PC-9 (cell line): ENCODE measurements at regions not wholly inside any gene's neighbourhood (a gene's known extent, or its start where the extent isn't known, plus 50 kb on each side); places are given as distances from the start of the nearest gene placed in this dataset.

ENCODE experiments used
- BruUV-seq: library from RNA; stranded (reverse); fragments of 400-500 nt; replicated peaks from 2 replicates; lab custom pipeline; 2021; lab: Mats Ljungman, UMichigan
- CTCF ChIA-PET: fragments of 300-600 bp; sonication (Branson Sonifier 250); formaldehyde crosslinking; loops from one replicate; lab custom pipeline; 2022; ENCODE audit warnings: antibody characterized with exemption; lab: Charles Lee
- POLR2A ChIA-PET: fragments of 300-600 bp; sonication (Branson Sonifier 250); formaldehyde crosslinking; loops from one replicate; lab custom pipeline; 2022; ENCODE audit warnings: antibody characterized with exemption; ENCODE audit not compliant: unreplicated experiment; lab: Charles Lee
- DNase-seq, 2 experiments: peaks; one replicate each; pipeline versions ENCODE4 v3.0.0 to v3.0.0-alpha.2; 2015 to 2022; ENCODE audit warnings: mixed read lengths in 1 of 2
- H2AFZ ChIP-seq: fragments of 200-600 bp; sonication (generic); 2 replicates; pipeline ENCODE4 v1.8.1; 2017; ENCODE audit warnings: antibody characterized with exemption
- H3F3A ChIP-seq: fragments of 200-600 bp; sonication (generic); 2 replicates; pipeline ENCODE4 v1.8.1; 2017; ENCODE audit warnings: antibody characterized with exemption, mild to moderate bottlenecking, low read depth; ENCODE audit not compliant: insufficient read depth
- H3K27ac ChIP-seq: fragments of 200-600 bp; sonication (generic); 2 replicates; pipeline ENCODE4 v1.6.1; 2016; ENCODE audit warnings: mixed run types
- H3K27me3 ChIP-seq: fragments of 200-600 bp; sonication (generic); 2 replicates; pipeline ENCODE4 v1.6.1; 2016; ENCODE audit warnings: low read depth, mixed run types; ENCODE audit not compliant: insufficient read depth
- H3K36me3 ChIP-seq: fragments of 200-600 bp; sonication (generic); 2 replicates; pipeline ENCODE4 v1.6.1; 2016; ENCODE audit warnings: low read depth, mixed run types
- H3K4me1 ChIP-seq: fragments of 200-600 bp; sonication (generic); replicated peaks from 2 replicates; pipeline ENCODE4 v1.6.1; 2016; ENCODE audit warnings: mixed run types; ENCODE audit not compliant: insufficient read depth
- H3K4me2 ChIP-seq: fragments of 200-600 bp; sonication (generic); 2 replicates; pipeline ENCODE4 v1.6.1; 2017; ENCODE audit warnings: mixed run types
- H3K4me3 ChIP-seq: fragments of 200-600 bp; sonication (generic); 2 replicates; pipeline ENCODE4 v1.6.1; 2016; ENCODE audit warnings: mixed run types
- H3K79me2 ChIP-seq: fragments of 200-600 bp; sonication (generic); 2 replicates; pipeline ENCODE4 v1.6.1; 2017; ENCODE audit warnings: low read depth, mixed run types
- H3K9me2 ChIP-seq: fragments of 200-600 bp; sonication (generic); 2 replicates; pipeline ENCODE4 v1.8.1; 2017; ENCODE audit warnings: mild to moderate bottlenecking; ENCODE audit not compliant: insufficient read depth
- H3K9me3 ChIP-seq: fragments of 200-600 bp; sonication (generic); 2 replicates; pipeline ENCODE4 v1.8.1; 2016; ENCODE audit warnings: low read depth; ENCODE audit not compliant: insufficient read depth
- H4K20me1 ChIP-seq: fragments of 200-600 bp; sonication (generic); 2 replicates; pipeline ENCODE4 v1.8.1; 2017; ENCODE audit not compliant: insufficient read depth
- EZH2 ChIP-seq: fragments of 200-600 bp; sonication (generic); IDR thresholded peaks from 2 replicates; pipeline ENCODE4 v1.8.0; 2017; ENCODE audit warnings: antibody characterized with exemption, low read depth
- intact Hi-C: fragments of 100-400 bp; cut with micrococcal nuclease; formaldehyde crosslinking; loops from one replicate; pipeline ENCODE4 v1.10.0; 2022; ENCODE audit not compliant: unreplicated experiment
- TF ChIP-seq, protein P1 (sequence below): fragments of 200-600 bp; sonication (generic); conservative IDR thresholded peaks from 2 replicates; pipeline ENCODE4 v1.6.1; 2017; ENCODE audit warnings: mixed run types, antibody characterized with exemption, mild to moderate bottlenecking, moderate library complexity

DNA sequence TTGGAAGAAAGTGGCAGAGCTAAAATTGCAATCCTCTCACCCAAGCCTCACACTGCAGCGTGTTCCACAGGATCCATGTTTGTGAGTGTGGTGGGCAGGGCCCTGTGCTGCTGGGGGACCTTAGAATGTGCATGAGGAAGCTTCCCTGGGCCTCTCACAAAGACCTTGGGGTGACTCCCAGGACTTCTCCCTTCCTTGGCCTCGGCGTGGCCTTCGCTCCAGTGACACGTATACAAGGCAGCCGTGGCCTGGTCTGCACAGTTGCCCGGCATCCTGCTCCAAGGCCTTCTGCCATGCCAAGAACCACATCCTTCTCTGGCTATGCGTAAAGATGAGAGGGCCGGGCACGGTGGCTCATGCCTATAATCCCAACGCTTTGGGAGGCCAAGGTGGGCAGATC is 196.4 kb downstream of the UACA start:
- Histone ChIP-seq H2AFZ (no peak overlapping the region), H3K9me2 (no peaks in the 10 kb centered on the region), H3K36me3 (no peaks in the 10 kb centered on the region), H3K27ac (no peak overlapping the region), H3K4me2 (no peak overlapping the region), H4K20me1 (no peaks in the 10 kb centered on the region), H3K4me1 (peaks cover 24% of the 10 kb centered on the region), H3K9me3 (no peaks in the 10 kb centered on the region), H3K27me3 (no peaks in the 10 kb centered on the region), H3K4me3 (no peak overlapping the region), H3K79me2 (no peaks in the 10 kb centered on the region), H3F3A (peaks cover 18% of the 10 kb centered on the region; the same call in 1 of the 2 replicates)
- POLR2A ChIA-PET = no interaction called here
- no TSS peak for BruUV-seq
- no peak for DNase-seq
- intact Hi-C loops = no loop called here
- TF ChIP-seq EZH2 = no peak
- TF ChIP-seq, protein P1, sequence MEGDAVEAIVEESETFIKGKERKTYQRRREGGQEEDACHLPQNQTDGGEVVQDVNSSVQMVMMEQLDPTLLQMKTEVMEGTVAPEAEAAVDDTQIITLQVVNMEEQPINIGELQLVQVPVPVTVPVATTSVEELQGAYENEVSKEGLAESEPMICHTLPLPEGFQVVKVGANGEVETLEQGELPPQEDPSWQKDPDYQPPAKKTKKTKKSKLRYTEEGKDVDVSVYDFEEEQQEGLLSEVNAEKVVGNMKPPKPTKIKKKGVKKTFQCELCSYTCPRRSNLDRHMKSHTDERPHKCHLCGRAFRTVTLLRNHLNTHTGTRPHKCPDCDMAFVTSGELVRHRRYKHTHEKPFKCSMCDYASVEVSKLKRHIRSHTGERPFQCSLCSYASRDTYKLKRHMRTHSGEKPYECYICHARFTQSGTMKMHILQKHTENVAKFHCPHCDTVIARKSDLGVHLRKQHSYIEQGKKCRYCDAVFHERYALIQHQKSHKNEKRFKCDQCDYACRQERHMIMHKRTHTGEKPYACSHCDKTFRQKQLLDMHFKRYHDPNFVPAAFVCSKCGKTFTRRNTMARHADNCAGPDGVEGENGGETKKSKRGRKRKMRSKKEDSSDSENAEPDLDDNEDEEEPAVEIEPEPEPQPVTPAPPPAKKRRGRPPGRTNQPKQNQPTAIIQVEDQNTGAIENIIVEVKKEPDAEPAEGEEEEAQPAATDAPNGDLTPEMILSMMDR = no peak
- CTCF ChIA-PET = no interaction called here

DNA sequence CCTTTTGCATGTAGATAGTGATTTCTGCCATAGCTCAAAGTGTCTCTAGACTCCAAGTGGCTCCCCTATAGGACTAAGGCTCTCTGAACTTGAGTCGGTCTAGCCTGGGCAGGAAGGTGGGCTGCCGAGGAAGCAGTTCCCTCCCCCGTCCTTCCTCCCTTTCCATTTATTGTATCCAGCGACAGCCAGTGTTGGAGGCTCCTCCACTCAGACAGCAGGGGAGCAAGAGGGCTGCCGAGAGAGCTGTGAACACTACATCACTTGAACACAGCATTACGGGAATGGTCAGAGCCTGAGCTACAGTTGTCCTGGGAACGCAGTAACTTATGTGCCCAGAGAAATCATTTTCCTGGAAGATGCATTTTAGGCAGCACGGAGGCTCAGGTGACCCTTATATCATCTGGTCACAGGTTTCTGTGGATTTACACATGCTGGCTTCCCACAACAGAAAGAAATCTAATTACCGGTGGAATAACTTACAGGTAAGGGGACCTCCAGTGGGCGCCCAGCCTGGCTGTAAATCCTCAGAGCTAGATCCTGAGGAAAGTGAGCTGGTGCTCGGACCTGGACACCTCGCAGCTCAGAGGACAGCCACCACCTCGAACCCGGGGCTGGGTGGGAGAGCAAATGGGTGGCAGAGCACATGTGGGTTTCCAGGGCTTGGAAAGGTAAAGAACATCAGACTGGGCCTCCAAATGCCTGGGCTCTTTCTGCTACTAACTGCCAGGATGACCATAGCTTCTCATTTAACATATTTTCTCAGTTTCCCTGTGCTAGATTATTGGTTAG is 197.1 kb downstream of the UACA start:
- no peaks in the 10 kb centered on the region for H3K9me3 ChIP-seq
- H3K4me3 ChIP-seq = no peak overlapping the region
- no peak for DNase-seq
- H3K36me3 ChIP-seq = no peaks in the 10 kb centered on the region
- H3K79me2 ChIP-seq = no peaks in the 10 kb centered on the region
- no peaks in the 10 kb centered on the region for H3K9me2 ChIP-seq
- peaks cover 24% of the 10 kb centered on the region for H3K4me1 ChIP-seq
- H2AFZ ChIP-seq = no peak overlapping the region
- peaks cover 18% of the 10 kb centered on the region; the same call in 1 of the 2 replicates for H3F3A ChIP-seq
- H3K27me3 ChIP-seq = no peaks in the 10 kb centered on the region
- TF ChIP-seq, protein P1 = no peak
- TF ChIP-seq EZH2 = no peak
- CTCF ChIA-PET = no interaction called here
- H4K20me1 ChIP-seq = no peaks in the 10 kb centered on the region
- BruUV-seq = no TSS peak
- no peak overlapping the region for H3K27ac ChIP-seq
- POLR2A ChIA-PET = no interaction called here
- intact Hi-C loops = no loop called here
- H3K4me2 ChIP-seq = no peak overlapping the region

- H4K20me1 ChIP-seq = no peaks in the 10 kb centered on the region
- H3K27me3 ChIP-seq = no peaks in the 10 kb centered on the region
- DNase-seq = no peak
- no peaks in the 10 kb centered on the region for H3F3A ChIP-seq
- intact Hi-C loops = no loop called here
- H3K4me1 ChIP-seq = 0 out of 2 replicates have a peak, but pooled peaks cover 4% of the 10 kb centered on the region
- ChIA-PET CTCF (no interaction called here), POLR2A (no interaction called here)
- no peak overlapping the region for H3K27ac ChIP-seq
- H3K9me2 ChIP-seq = no peaks in the 10 kb centered on the region
- H3K79me2 ChIP-seq = no peaks in the 10 kb centered on the region
- H2AFZ ChIP-seq = no peak overlapping the region
- TF ChIP-seq, protein P1 = no peak
- no peak for TF ChIP-seq EZH2
- BruUV-seq = no TSS peak
- H3K4me2 ChIP-seq = no peak overlapping the region
- H3K36me3 ChIP-seq = no peaks in the 10 kb centered on the region
- H3K9me3 ChIP-seq = no peaks in the 10 kb centered on the region
- H3K4me3 ChIP-seq = no peak overlapping the region
Measured at GRCh38 chr15:70563561-70564095, 199.7 kb downstream of the UACA start.
